GM23248 (cell line): ENCODE measurements at regions not wholly inside any gene's neighbourhood (a gene's known extent, or its start where the extent isn't known, plus 50 kb on each side); places are given as distances from the start of the nearest gene placed in this dataset.

Source experiments
- DNase-seq: peaks from one replicate; pipeline ENCODE4 v3.0.0-alpha.2; 2015
- H2AFZ ChIP-seq: fragments of 200-600 bp; sonication (generic); 2 replicates; pipeline ENCODE4 v1.6.1; 2016; ENCODE audit warnings: antibody characterized with exemption
- H3F3A ChIP-seq: fragments of 200-600 bp; sonication (generic); 2 replicates; pipeline ENCODE4 v1.6.1; 2016; ENCODE audit warnings: mild to moderate bottlenecking, antibody characterized with exemption, mixed run types; ENCODE audit not compliant: insufficient read depth
- H3K27ac ChIP-seq: fragments of 200-600 bp; sonication (generic); 2 replicates; pipeline ENCODE4 v1.5.1; 2016; ENCODE audit warnings: mild to moderate bottlenecking
- H3K27me3 ChIP-seq: fragments of 200-600 bp; sonication (generic); replicated peaks from 2 replicates; pipeline ENCODE4 v1.6.1; 2016; ENCODE audit warnings: mild to moderate bottlenecking; ENCODE audit not compliant: insufficient read depth
- H3K36me3 ChIP-seq: fragments of 200-600 bp; sonication (generic); 2 replicates; pipeline ENCODE4 v1.6.1; 2016; ENCODE audit warnings: low read depth, mild to moderate bottlenecking
- H3K4me1 ChIP-seq: fragments of 200-600 bp; sonication (generic); 2 replicates; pipeline ENCODE4 v1.6.1; 2016; ENCODE audit warnings: mild to moderate bottlenecking; ENCODE audit not compliant: insufficient read depth
- H3K4me2 ChIP-seq: fragments of 200-600 bp; sonication (generic); one replicate; pipeline ENCODE4 v1.6.1; 2016; ENCODE audit warnings: mild to moderate bottlenecking; ENCODE audit not compliant: unreplicated experiment
- H3K4me3 ChIP-seq: fragments of 200-600 bp; sonication (generic); 2 replicates; pipeline ENCODE4 v1.5.1; 2016; ENCODE audit warnings: mild to moderate bottlenecking
- H3K79me2 ChIP-seq: fragments of 200-600 bp; sonication (generic); 2 replicates; pipeline ENCODE4 v1.6.1; 2016; ENCODE audit warnings: mild to moderate bottlenecking; ENCODE audit not compliant: insufficient read depth
- H3K9ac ChIP-seq: fragments of 200-600 bp; sonication (generic); 2 replicates; pipeline ENCODE4 v1.6.1; 2016; ENCODE audit warnings: mild to moderate bottlenecking
- H3K9me2 ChIP-seq: fragments of 200-600 bp; sonication (generic); 2 replicates; pipeline ENCODE4 v1.6.1; 2016; ENCODE audit warnings: mixed run types, mild to moderate bottlenecking, moderate library complexity; ENCODE audit not compliant: insufficient read depth
- H3K9me3 ChIP-seq: fragments of 200-600 bp; sonication (generic); one replicate; pipeline ENCODE4 v1.6.1; 2017; ENCODE audit warnings: low read depth
- H4K20me1 ChIP-seq: fragments of 200-600 bp; sonication (generic); 2 replicates; pipeline ENCODE4 v1.6.0; 2016; ENCODE audit not compliant: insufficient read depth
- EZH2 ChIP-seq: fragments of 200-600 bp; sonication (generic); IDR thresholded peaks from 2 replicates; pipeline ENCODE4 v1.6.1; 2018; ENCODE audit warnings: antibody characterized with exemption, mild to moderate bottlenecking; ENCODE audit not compliant: insufficient read depth, poor library complexity, severe bottlenecking
- EZH2phosphoT487 ChIP-seq: fragments of 200-600 bp; sonication (generic); IDR thresholded peaks from 2 replicates; pipeline ENCODE4 v1.6.1; 2018; ENCODE audit warnings: antibody characterized with exemption, moderate library complexity, mild to moderate bottlenecking, low read depth; ENCODE audit not compliant: insufficient read depth
- WGBS, 2 experiments: methylation state at CpG; one replicate each; pipeline ENCODE4 v1.1.6; 2015 to 2017; ENCODE audit warnings: low lambda C conversion rate in 2 of 2, low coverage in 1 of 2; ENCODE audit errors: missing lambda C conversion rate in 2 of 2; 5-methylcytosine and 5-hydroxymethylcytosine counted together
- in situ Hi-C: fragments of 300-500 bp; cut with MboI; formaldehyde crosslinking; loops from 2 replicates; pipeline ENCODE4 v1.15.0; 2020

DNA sequence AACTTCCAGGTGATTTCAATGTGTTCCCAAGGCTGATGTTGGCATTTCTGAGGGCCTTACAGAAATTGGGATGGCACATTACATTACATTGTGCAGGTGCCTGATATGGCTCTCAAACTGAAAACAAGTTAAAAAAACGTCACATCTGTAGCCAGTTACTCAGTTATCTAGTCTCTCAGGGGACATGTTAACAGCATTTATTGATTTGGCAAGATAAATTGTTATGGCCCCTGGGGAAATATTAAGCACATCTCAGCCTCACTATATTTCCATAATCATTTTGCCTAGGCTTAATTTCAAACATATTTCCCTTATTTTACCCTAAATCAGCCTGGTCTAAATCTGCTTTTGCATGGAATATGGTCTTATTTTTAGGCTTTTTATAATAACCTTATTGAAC lies 290.0 kb downstream of the IL15 start:
- no peak overlapping the region for H3K27ac ChIP-seq
- no peak overlapping the region for H2AFZ ChIP-seq
- H3K27me3 ChIP-seq, result no peaks in the 10 kb centered on the region
- no peak overlapping the region for H3K4me2 ChIP-seq
- H4K20me1 ChIP-seq, result no peaks in the 10 kb centered on the region
- H3K36me3 ChIP-seq, result no peaks in the 10 kb centered on the region
- no peak overlapping the region for H3K4me3 ChIP-seq
- in situ Hi-C loops, result no loop called here
- no peaks in the 10 kb centered on the region for H3F3A ChIP-seq
- no peak overlapping the region for H3K9ac ChIP-seq
- no peaks in the 10 kb centered on the region for H3K9me2 ChIP-seq
- TF ChIP-seq EZH2phosphoT487 (no peak), EZH2 (no peak)
- no peaks in the 10 kb centered on the region for H3K4me1 ChIP-seq
- WGBS, 2 experiments, result 0% methylated on average over 1 of the region's 1 CpG
- H3K9me3 ChIP-seq, result no peaks in the 10 kb centered on the region
- no peak for DNase-seq
- H3K79me2 ChIP-seq, result no peaks in the 10 kb centered on the region

DNA sequence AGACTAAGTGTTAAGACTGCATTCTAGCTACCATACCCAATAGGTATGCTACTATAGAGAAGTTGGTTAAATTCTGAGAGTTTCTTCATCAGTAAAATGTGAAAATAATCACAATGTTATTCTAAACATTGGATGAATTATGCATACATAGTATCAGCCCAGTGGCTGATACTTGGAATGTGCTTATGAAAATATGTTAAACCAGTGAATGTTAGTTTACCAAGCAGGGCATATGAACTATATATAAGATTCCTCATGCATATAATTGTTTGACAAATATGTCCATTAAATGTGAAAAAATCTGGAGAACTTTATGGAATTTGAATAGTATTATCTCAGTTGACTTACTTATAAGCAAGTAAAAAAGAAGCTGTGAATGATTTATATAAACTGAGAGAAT lies 296.1 kb downstream of the IL15 start:
- no peaks in the 10 kb centered on the region for H3F3A ChIP-seq
- H2AFZ ChIP-seq, result no peak overlapping the region
- in situ Hi-C loops, result no loop called here
- no peaks in the 10 kb centered on the region for H3K4me1 ChIP-seq
- no peaks in the 10 kb centered on the region; the same call in 1 of the 2 replicates for H3K9me2 ChIP-seq
- no peaks in the 10 kb centered on the region for H3K27me3 ChIP-seq
- H4K20me1 ChIP-seq, result no peaks in the 10 kb centered on the region
- no peak overlapping the region for H3K4me2 ChIP-seq
- no peaks in the 10 kb centered on the region for H3K36me3 ChIP-seq
- TF ChIP-seq EZH2 (no peak), EZH2phosphoT487 (no peak)
- H3K9me3 ChIP-seq, result no peaks in the 10 kb centered on the region
- no peak for DNase-seq
- no peak overlapping the region for H3K4me3 ChIP-seq
- no peak overlapping the region for H3K9ac ChIP-seq
- no peaks in the 10 kb centered on the region for H3K79me2 ChIP-seq
- H3K27ac ChIP-seq, result no peak overlapping the region

GRCh38 chr4:141933978-141934377 lies 297.6 kb downstream of the IL15 start:
- Histone ChIP-seq H3K4me2 (no peak overlapping the region), H4K20me1 (no peaks in the 10 kb centered on the region), H3K9me3 (no peaks in the 10 kb centered on the region), H3K27me3 (no peaks in the 10 kb centered on the region), H3K36me3 (no peaks in the 10 kb centered on the region), H3K9me2 (no peaks in the 10 kb centered on the region; the same call in 1 of the 2 replicates), H3K4me1 (no peaks in the 10 kb centered on the region), H2AFZ (no peak overlapping the region), H3K4me3 (no peak overlapping the region), H3K27ac (no peak overlapping the region), H3K79me2 (no peaks in the 10 kb centered on the region), H3K9ac (no peak overlapping the region), H3F3A (no peaks in the 10 kb centered on the region)
- no peak for DNase-seq
- in situ Hi-C loops, result no loop called here
- TF ChIP-seq EZH2, result no peak
- TF ChIP-seq EZH2phosphoT487, result no peak
- 81 to 87% methylated on average over 1 of the region's 1 CpG for WGBS, 2 experiments

DNA sequence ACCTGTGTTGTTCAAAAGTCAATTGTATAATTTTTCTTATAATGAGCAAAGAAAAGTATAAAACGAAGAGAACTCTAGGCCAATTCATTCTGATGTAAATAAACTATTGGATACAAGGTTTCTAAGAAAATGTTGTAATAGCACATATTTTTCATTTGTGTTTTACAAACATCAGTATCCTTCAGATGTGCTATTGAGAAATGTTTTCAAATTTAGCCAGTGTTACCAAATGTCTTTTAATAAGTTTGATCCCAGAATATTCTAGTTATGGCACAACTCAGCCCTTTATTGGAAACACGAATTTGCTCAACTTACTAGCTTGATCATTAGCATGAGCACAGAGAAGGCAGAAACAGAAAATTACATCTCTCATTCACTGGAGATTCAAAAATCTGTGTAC lies 319.3 kb downstream of the IL15 start:
- no peak overlapping the region for H2AFZ ChIP-seq
- H3K4me3 ChIP-seq, result no peak overlapping the region
- no peak for DNase-seq
- H3K4me1 ChIP-seq, result no peaks in the 10 kb centered on the region
- H3K9ac ChIP-seq, result no peak overlapping the region
- no peak for TF ChIP-seq EZH2
- TF ChIP-seq EZH2phosphoT487, result no peak
- in situ Hi-C loops, result no loop called here
- no peaks in the 10 kb centered on the region for H3K36me3 ChIP-seq
- no peaks in the 10 kb centered on the region for H3K79me2 ChIP-seq
- no peaks in the 10 kb centered on the region for H3K9me2 ChIP-seq
- no peaks in the 10 kb centered on the region for H3K27me3 ChIP-seq
- H3K9me3 ChIP-seq, result no peaks in the 10 kb centered on the region
- 28 to 41% methylated on average over 2 of the region's 2 CpGs for WGBS, 2 experiments
- H3K27ac ChIP-seq, result no peak overlapping the region
- no peaks in the 10 kb centered on the region for H4K20me1 ChIP-seq
- H3F3A ChIP-seq, result no peaks in the 10 kb centered on the region
- no peak overlapping the region for H3K4me2 ChIP-seq

- Histone ChIP-seq H3K27ac (no peak overlapping the region), H3K4me1 (no peaks in the 10 kb centered on the region), H3K4me2 (no peak overlapping the region), H2AFZ (peak overlapping the region; percentile 27; the same call in 1 of the 2 replicates), H3K36me3 (no peaks in the 10 kb centered on the region), H3F3A (no peaks in the 10 kb centered on the region), H3K79me2 (no peaks in the 10 kb centered on the region), H3K9ac (no peak overlapping the region), H4K20me1 (no peaks in the 10 kb centered on the region), H3K27me3 (no peaks in the 10 kb centered on the region), H3K9me2 (no peaks in the 10 kb centered on the region), H3K4me3 (no peak overlapping the region), H3K9me3 (no peaks in the 10 kb centered on the region)
- DNase-seq, result no peak
- no peak for TF ChIP-seq EZH2phosphoT487
- TF ChIP-seq EZH2, result no peak
- 64 to 66% methylated on average over 4 of the region's 4 CpGs for WGBS, 2 experiments
- in situ Hi-C loops, result no loop called here
Observed at GRCh38 chr4:141957416-141957815, 321.0 kb downstream of the IL15 start.
